BJ (cell line): ENCODE measurements at regions not wholly inside any gene's neighbourhood (a gene's known extent, or its start where the extent isn't known, plus 50 kb on each side); places are given as distances from the start of the nearest gene placed in this dataset.

ENCODE experiments used
- CTCF ChIA-PET: fragments of 350-600 bp; formaldehyde crosslinking; extraction: SDS; loops from one replicate; lab custom pipeline; 2021; ENCODE audit warnings: antibody characterized with exemption, inconsistent platforms; lab: Yijun Ruan, JAX
- POLR2A ChIA-PET: fragments of 300-600 bp; sonication (Branson Sonifier 250); formaldehyde crosslinking; extraction: SDS; loops from one replicate; lab custom pipeline; 2021; ENCODE audit warnings: antibody characterized with exemption; lab: Charles Lee
- DNase-seq: peaks from one replicate; pipeline ENCODE4 v3.0.0-alpha.2; 2011; ENCODE audit warnings: low read depth
- H3K27me3 ChIP-seq: 2 replicates; pipeline ENCODE4 v1.6.0; 2011; ENCODE audit warnings: low read length; ENCODE audit not compliant: control insufficient read depth, insufficient read depth
- H3K36me3 ChIP-seq: 2 replicates; pipeline ENCODE4 v1.5.1; 2011; ENCODE audit warnings: low read length; ENCODE audit not compliant: control insufficient read depth, insufficient read depth
- H3K4me3 ChIP-seq: 2 replicates; pipeline ENCODE4 v1.5.1; 2011; ENCODE audit warnings: low read depth, mild to moderate bottlenecking, control low read depth, low read length
- TF ChIP-seq, protein P1 (sequence below): IDR thresholded peaks from 2 replicates; pipeline ENCODE4 v1.5.1; 2011; ENCODE audit warnings: low read depth, mild to moderate bottlenecking, control low read depth, inconsistent platforms, low read length, moderate library complexity; ENCODE audit not compliant: insufficient read depth

GRCh38 chr20:39600871-39601270 is 638.7 kb downstream of the DHX35 start:
- POLR2A ChIA-PET: no interaction called here
- TF ChIP-seq, protein P1, sequence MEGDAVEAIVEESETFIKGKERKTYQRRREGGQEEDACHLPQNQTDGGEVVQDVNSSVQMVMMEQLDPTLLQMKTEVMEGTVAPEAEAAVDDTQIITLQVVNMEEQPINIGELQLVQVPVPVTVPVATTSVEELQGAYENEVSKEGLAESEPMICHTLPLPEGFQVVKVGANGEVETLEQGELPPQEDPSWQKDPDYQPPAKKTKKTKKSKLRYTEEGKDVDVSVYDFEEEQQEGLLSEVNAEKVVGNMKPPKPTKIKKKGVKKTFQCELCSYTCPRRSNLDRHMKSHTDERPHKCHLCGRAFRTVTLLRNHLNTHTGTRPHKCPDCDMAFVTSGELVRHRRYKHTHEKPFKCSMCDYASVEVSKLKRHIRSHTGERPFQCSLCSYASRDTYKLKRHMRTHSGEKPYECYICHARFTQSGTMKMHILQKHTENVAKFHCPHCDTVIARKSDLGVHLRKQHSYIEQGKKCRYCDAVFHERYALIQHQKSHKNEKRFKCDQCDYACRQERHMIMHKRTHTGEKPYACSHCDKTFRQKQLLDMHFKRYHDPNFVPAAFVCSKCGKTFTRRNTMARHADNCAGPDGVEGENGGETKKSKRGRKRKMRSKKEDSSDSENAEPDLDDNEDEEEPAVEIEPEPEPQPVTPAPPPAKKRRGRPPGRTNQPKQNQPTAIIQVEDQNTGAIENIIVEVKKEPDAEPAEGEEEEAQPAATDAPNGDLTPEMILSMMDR: no peak
- no peak for DNase-seq
- no peak overlapping the region for H3K4me3 ChIP-seq
- H3K36me3 ChIP-seq: no peaks in the 10 kb centered on the region
- CTCF ChIA-PET: no interaction called here
- no peaks in the 10 kb centered on the region for H3K27me3 ChIP-seq

GRCh38 chr20:39600156-39600555 is 638.0 kb downstream of the DHX35 start:
- TF ChIP-seq, protein P1: no peak
- H3K4me3 ChIP-seq: no peak overlapping the region
- H3K27me3 ChIP-seq: no peaks in the 10 kb centered on the region
- POLR2A ChIA-PET: no interaction called here
- H3K36me3 ChIP-seq: no peaks in the 10 kb centered on the region
- DNase-seq: no peak
- CTCF ChIA-PET: no interaction called here

DNA sequence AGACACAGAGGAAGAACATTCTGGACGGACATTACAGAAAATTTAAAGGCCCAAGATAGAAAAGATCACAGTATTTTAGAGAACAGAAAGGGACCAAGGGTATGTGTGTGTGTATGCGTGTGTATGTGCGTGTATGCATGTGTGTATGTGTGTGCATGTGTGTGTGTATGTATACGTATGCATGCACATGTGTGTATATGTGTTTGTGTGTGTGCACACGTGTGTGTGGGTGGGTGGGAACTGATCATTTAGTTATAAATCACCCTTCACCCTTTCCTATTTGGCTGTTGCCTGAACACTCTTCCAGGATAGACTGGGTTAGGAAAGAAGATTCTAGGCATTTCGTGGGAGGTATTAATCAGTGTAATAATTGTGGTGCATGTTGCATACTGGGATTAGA is 634.4 kb downstream of the DHX35 start:
- ChIA-PET POLR2A (no interaction called here), CTCF (no interaction called here)
- no peak overlapping the region for H3K4me3 ChIP-seq
- H3K27me3 ChIP-seq: no peaks in the 10 kb centered on the region
- DNase-seq: no peak
- TF ChIP-seq, protein P1: no peak
- H3K36me3 ChIP-seq: no peaks in the 10 kb centered on the region

GRCh38 chr20:39592371-39592770 is 630.2 kb downstream of the DHX35 start:
- no peak overlapping the region for H3K4me3 ChIP-seq
- H3K27me3 ChIP-seq: no peaks in the 10 kb centered on the region
- TF ChIP-seq, protein P1: no peak
- ChIA-PET POLR2A (no interaction called here), CTCF (interaction anchor here (1.2 kb wide), 1 partner anchor 282 kb away, joined by 3 read pairs; no protein-coding TSS in a partner anchor)
- no peaks in the 10 kb centered on the region for H3K36me3 ChIP-seq
- no peak for DNase-seq

GRCh38 chr20:39588148-39588757 is 626.1 kb downstream of the DHX35 start:
- POLR2A ChIA-PET: no interaction called here
- Histone ChIP-seq H3K36me3 (no peaks in the 10 kb centered on the region), H3K4me3 (no peak overlapping the region), H3K27me3 (no peaks in the 10 kb centered on the region)
- CTCF ChIA-PET: no interaction called here
- TF ChIP-seq, protein P1: no peak
- DNase-seq: no peak
